ENCODE measurements at regions not wholly inside any gene's neighbourhood (a gene's known extent, or its start where the extent isn't known, plus 50 kb on each side); places are given as distances from the start of the nearest gene placed in this dataset.

DNA sequence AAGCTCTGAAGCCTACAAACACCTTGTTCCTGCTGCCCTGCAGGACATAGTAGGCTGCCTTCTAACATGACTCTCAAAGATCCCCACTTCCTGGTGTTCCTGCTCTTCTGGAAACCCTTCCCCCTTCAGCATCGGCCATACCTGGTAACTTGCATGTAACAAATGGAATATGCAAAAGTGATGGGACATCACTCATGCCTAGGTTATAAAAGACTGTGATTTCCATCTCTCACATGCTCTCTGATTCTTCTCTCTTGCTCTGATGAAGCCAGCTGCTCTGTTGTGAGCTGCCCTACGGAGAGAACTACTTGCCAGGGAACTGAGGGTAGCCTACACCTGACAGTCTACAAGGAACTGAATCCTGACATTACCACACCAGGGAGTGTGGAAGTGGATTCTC, 72.9 kb upstream of the IRX6 start:
- TF ChIP-seq, protein P1, sequence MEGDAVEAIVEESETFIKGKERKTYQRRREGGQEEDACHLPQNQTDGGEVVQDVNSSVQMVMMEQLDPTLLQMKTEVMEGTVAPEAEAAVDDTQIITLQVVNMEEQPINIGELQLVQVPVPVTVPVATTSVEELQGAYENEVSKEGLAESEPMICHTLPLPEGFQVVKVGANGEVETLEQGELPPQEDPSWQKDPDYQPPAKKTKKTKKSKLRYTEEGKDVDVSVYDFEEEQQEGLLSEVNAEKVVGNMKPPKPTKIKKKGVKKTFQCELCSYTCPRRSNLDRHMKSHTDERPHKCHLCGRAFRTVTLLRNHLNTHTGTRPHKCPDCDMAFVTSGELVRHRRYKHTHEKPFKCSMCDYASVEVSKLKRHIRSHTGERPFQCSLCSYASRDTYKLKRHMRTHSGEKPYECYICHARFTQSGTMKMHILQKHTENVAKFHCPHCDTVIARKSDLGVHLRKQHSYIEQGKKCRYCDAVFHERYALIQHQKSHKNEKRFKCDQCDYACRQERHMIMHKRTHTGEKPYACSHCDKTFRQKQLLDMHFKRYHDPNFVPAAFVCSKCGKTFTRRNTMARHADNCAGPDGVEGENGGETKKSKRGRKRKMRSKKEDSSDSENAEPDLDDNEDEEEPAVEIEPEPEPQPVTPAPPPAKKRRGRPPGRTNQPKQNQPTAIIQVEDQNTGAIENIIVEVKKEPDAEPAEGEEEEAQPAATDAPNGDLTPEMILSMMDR (conservative IDR thresholded peaks at IDR 0.05 in 1 of 2, IDR thresholded peaks at IDR 0.05 in 1 of 2; ENCODE audit: low read depth in 1 of 2, low read length in 2 of 2), result no peak
- TF ChIP-seq EZH2 (IDR thresholded peaks at IDR 0.05; ENCODE audit: low read length, missing control alignments), result no peak

Data from fibroblast of lung (primary cell).